WTC11 (cell line): ENCODE measurements at regions not wholly inside any gene's neighbourhood (a gene's known extent, or its start where the extent isn't known, plus 50 kb on each side); places are given as distances from the start of the nearest gene placed in this dataset.

Experiments used
- ATAC-seq: fragments of 200-7000 bp; cut with Tn5 transposase; 2 replicates; pipeline ENCODE4 v1.10.0; 2021; ENCODE audit warnings: mild to moderate bottlenecking, moderate library complexity
- CTCF ChIA-PET: fragments of 300-600 bp; sonication (Branson Sonifier 250); formaldehyde crosslinking; loops from one replicate; lab custom pipeline; 2021; ENCODE audit warnings: antibody characterized with exemption; lab: Charles Lee
- POLR2A ChIA-PET: fragments of 350-600 bp; sonication (Branson Sonifier 250); formaldehyde crosslinking; loops from one replicate; lab custom pipeline; 2021; ENCODE audit warnings: antibody characterized with exemption; lab: Charles Lee
- DNase-seq: peaks from one replicate; pipeline ENCODE4 v3.0.0; 2021; ENCODE audit warnings: low spot score
- H3K27ac Mint-ChIP-seq: 2 replicates; pipeline ENCODE4 v1.8.0; 2021; ENCODE audit warnings: mixed read lengths
- H3K27me3 Mint-ChIP-seq: 2 replicates; pipeline ENCODE4 v1.8.0; 2021; ENCODE audit warnings: low read depth, mild to moderate bottlenecking, moderate library complexity, mixed read lengths
- H3K36me3 Mint-ChIP-seq: 2 replicates; pipeline ENCODE4 v1.8.0; 2021; ENCODE audit warnings: mixed read lengths
- H3K4me1 Mint-ChIP-seq: 2 replicates; pipeline ENCODE4 v1.8.0; 2022; ENCODE audit warnings: mixed read lengths
- H3K4me3 Mint-ChIP-seq: 2 replicates; pipeline ENCODE4 v1.8.0; 2021; ENCODE audit warnings: mild to moderate bottlenecking, moderate library complexity, mixed read lengths
- H3K9me3 Mint-ChIP-seq: 2 replicates; pipeline ENCODE4 v1.8.0; 2021; ENCODE audit warnings: mixed read lengths
- CBFB ChIP-seq: sonication (generic); formaldehyde crosslinking; IDR thresholded peaks from 2 replicates; pipeline ENCODE4 v1.8.1; 2022; ENCODE audit warnings: mild to moderate bottlenecking, low read depth, missing genetic modification reagents
- E2F4 ChIP-seq: sonication (generic); formaldehyde crosslinking; IDR thresholded peaks from 2 replicates; pipeline ENCODE4 v1.8.1; 2022; ENCODE audit warnings: low read depth, mild to moderate bottlenecking, moderate library complexity, missing genetic modification reagents, borderline replicate concordance
- ERG ChIP-seq: fragments of 250-450 bp; sonication (Bioruptor Pico); IDR thresholded peaks from 2 replicates; pipeline ENCODE4 v1.8.0; 2021; ENCODE audit warnings: mild to moderate bottlenecking
- ESRRA ChIP-seq: sonication (generic); formaldehyde crosslinking; IDR thresholded peaks from 2 replicates; pipeline ENCODE4 v1.8.1; 2022; ENCODE audit warnings: mild to moderate bottlenecking, missing genetic modification reagents, borderline replicate concordance
- IRF2 ChIP-seq: sonication (generic); formaldehyde crosslinking; IDR thresholded peaks from 2 replicates; pipeline ENCODE4 v1.8.0; 2022; ENCODE audit warnings: low read depth, missing genetic modification reagents, borderline replicate concordance
- JAZF1 ChIP-seq: fragments of 250-450 bp; sonication (Bioruptor Pico); IDR thresholded peaks from 2 replicates; pipeline ENCODE4 v1.9.0; 2021; ENCODE audit warnings: moderate library complexity, mild to moderate bottlenecking, inconsistent platforms
- MXD4 ChIP-seq: fragments of 250-450 bp; sonication (Bioruptor Pico); IDR thresholded peaks from 2 replicates; pipeline ENCODE4 v1.8.0; 2021; ENCODE audit warnings: mild to moderate bottlenecking, moderate library complexity, borderline replicate concordance
- OVOL2 ChIP-seq: fragments of 250-450 bp; sonication (Bioruptor Pico); IDR thresholded peaks from 2 replicates; pipeline ENCODE4 v1.9.0; 2021; ENCODE audit warnings: mild to moderate bottlenecking, borderline replicate concordance
- PRRX2 ChIP-seq: fragments of 250-450 bp; sonication (Bioruptor Pico); IDR thresholded peaks from 2 replicates; pipeline ENCODE4 v1.8.0; 2021; ENCODE audit warnings: mild to moderate bottlenecking
- RELA ChIP-seq: sonication (generic); formaldehyde crosslinking; IDR thresholded peaks from 2 replicates; pipeline ENCODE4 v1.8.1; 2022; ENCODE audit warnings: missing genetic modification reagents, mild to moderate bottlenecking, borderline replicate concordance
- SMAD3 ChIP-seq: sonication (generic); formaldehyde crosslinking; IDR thresholded peaks from 2 replicates; pipeline ENCODE4 v1.8.0; 2022; ENCODE audit warnings: missing genetic modification reagents, mild to moderate bottlenecking, borderline replicate concordance
- TEAD4 ChIP-seq: sonication (generic); formaldehyde crosslinking; IDR thresholded peaks from 2 replicates; pipeline ENCODE4 v1.8.0; 2022; ENCODE audit warnings: mild to moderate bottlenecking, missing genetic modification reagents
- ZBTB21 ChIP-seq: sonication (generic); formaldehyde crosslinking; IDR thresholded peaks from 2 replicates; pipeline ENCODE4 v1.8.1; 2023; ENCODE audit warnings: mild to moderate bottlenecking, missing genetic modification reagents, borderline replicate concordance
- ZNF232 ChIP-seq: sonication (generic); formaldehyde crosslinking; IDR thresholded peaks from 2 replicates; pipeline ENCODE4 v1.8.0; 2022; ENCODE audit warnings: mild to moderate bottlenecking, missing genetic modification reagents
- ZNF317 ChIP-seq: sonication (generic); formaldehyde crosslinking; IDR thresholded peaks from 2 replicates; pipeline ENCODE4 v1.8.1; 2023; ENCODE audit warnings: low read depth, mild to moderate bottlenecking, moderate library complexity, missing genetic modification reagents, borderline replicate concordance
- ZNF416 ChIP-seq: fragments of 250-450 bp; sonication (Bioruptor Pico); IDR thresholded peaks from 2 replicates; pipeline ENCODE4 v1.9.0; 2021; ENCODE audit warnings: mild to moderate bottlenecking, inconsistent platforms
- TF ChIP-seq, protein P1 (sequence below): sonication (generic); formaldehyde crosslinking; IDR thresholded peaks from 2 replicates; pipeline ENCODE4 v1.8.1; 2023; ENCODE audit warnings: mild to moderate bottlenecking, missing genetic modification reagents, moderate library complexity
- TF ChIP-seq, protein P2 (sequence below): fragments of 250-450 bp; sonication (Bioruptor Pico); IDR thresholded peaks from 2 replicates; pipeline ENCODE4 v1.9.0; 2021; ENCODE audit warnings: moderate library complexity, mild to moderate bottlenecking, inconsistent platforms, borderline replicate concordance
- TF ChIP-seq, protein P3 (sequence below): fragments of 250-450 bp; sonication (Bioruptor Pico); IDR thresholded peaks from 2 replicates; pipeline ENCODE4 v1.9.0; 2021; ENCODE audit warnings: mild to moderate bottlenecking

GRCh38 chr4:81773557-81773956 lies 301.9 kb upstream of the RASGEF1B start:
- Mint-ChIP-seq H3K4me3 (no peak overlapping the region), H3K27ac (no peak overlapping the region), H3K4me1 (peaks cover 5% of the 10 kb centered on the region; the same call in 1 of the 2 replicates), H3K36me3 (no peaks in the 10 kb centered on the region), H3K9me3 (peaks cover 8% of the 10 kb centered on the region), H3K27me3 (no peaks in the 10 kb centered on the region)
- ChIA-PET CTCF (no interaction called here), POLR2A (no interaction called here)
- ATAC-seq (no peak), DNase-seq (no peak)
- TF ChIP-seq ZNF232, result no peak
- TF ChIP-seq, protein P1, sequence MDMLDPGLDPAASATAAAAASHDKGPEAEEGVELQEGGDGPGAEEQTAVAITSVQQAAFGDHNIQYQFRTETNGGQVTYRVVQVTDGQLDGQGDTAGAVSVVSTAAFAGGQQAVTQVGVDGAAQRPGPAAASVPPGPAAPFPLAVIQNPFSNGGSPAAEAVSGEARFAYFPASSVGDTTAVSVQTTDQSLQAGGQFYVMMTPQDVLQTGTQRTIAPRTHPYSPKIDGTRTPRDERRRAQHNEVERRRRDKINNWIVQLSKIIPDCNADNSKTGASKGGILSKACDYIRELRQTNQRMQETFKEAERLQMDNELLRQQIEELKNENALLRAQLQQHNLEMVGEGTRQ, result peak; percentile 50; the same call in 1 of the 2 replicates

DNA sequence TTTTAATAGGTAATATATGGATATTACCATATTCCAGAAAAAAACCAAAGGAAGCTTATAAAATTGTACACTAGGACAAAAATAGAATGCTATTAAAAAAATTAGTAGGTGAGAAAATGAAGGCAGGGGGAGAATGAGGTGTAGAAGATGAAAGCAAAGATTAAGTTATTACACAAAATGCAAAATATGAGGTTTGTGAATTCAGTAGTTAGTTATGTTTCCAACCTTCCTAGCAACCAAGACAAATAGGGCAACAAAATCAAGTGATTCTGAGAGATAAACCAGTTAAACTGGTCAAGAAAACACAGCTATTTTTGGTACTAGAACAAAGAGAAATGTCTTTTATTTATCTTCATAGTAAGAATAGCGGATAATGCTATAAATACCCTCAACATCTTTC lies 300.0 kb upstream of the RASGEF1B start:
- ChIA-PET POLR2A (interaction anchor here (0.6 kb wide), 1 partner anchor 89 kb away, joined by 4 read pairs; no protein-coding TSS in a partner anchor), CTCF (no interaction called here)
- H3K4me1 Mint-ChIP-seq, result peaks cover 5% of the 10 kb centered on the region; the same call in 1 of the 2 replicates
- TF ChIP-seq TEAD4 (CRISPR knock-in tag), result no peak
- TF ChIP-seq E2F4 (CRISPR knock-in tag), result no peak
- TF ChIP-seq JAZF1, result no peak
- no peak for TF ChIP-seq ZNF317
- no peak for TF ChIP-seq MXD4 (CRISPR knock-in tag)
- no peak for TF ChIP-seq ZBTB21 (CRISPR knock-in tag)
- no peak for TF ChIP-seq IRF2 (CRISPR knock-in tag)
- TF ChIP-seq SMAD3 (CRISPR knock-in tag), result no peak
- TF ChIP-seq, protein P2, sequence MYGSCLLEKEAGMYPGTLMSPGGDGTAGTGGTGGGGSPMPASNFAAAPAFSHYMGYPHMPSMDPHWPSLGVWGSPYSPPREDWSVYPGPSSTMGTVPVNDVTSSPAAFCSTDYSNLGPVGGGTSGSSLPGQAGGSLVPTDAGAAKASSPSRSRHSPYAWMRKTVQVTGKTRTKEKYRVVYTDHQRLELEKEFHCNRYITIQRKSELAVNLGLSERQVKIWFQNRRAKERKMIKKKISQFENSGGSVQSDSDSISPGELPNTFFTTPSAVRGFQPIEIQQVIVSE (CRISPR knock-in tag), result no peak
- TF ChIP-seq PRRX2 (CRISPR knock-in tag), result no peak
- TF ChIP-seq ERG (CRISPR knock-in tag), result no peak
- TF ChIP-seq, protein P3, sequence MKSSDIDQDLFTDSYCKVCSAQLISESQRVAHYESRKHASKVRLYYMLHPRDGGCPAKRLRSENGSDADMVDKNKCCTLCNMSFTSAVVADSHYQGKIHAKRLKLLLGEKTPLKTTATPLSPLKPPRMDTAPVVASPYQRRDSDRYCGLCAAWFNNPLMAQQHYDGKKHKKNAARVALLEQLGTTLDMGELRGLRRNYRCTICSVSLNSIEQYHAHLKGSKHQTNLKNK (CRISPR knock-in tag), result no peak
- TF ChIP-seq ESRRA (CRISPR knock-in tag), result no peak
- TF ChIP-seq OVOL2 (CRISPR knock-in tag), result no peak
- no peak for TF ChIP-seq ZNF416 (CRISPR knock-in tag)
- TF ChIP-seq CBFB (CRISPR knock-in tag), result no peak
- H3K27ac Mint-ChIP-seq, result no peak overlapping the region
- H3K9me3 Mint-ChIP-seq, result no peaks in the 10 kb centered on the region
- no peak for DNase-seq
- H3K27me3 Mint-ChIP-seq, result no peaks in the 10 kb centered on the region
- H3K4me3 Mint-ChIP-seq, result no peak overlapping the region
- ATAC-seq, result no peak
- H3K36me3 Mint-ChIP-seq, result no peaks in the 10 kb centered on the region

- H3K36me3 Mint-ChIP-seq, result no peaks in the 10 kb centered on the region
- no peak for TF ChIP-seq RELA
- TF ChIP-seq, protein P2 (CRISPR knock-in tag), result no peak
- TF ChIP-seq, all 79 proteins: peak for 0
- no peak overlapping the region for H3K27ac Mint-ChIP-seq
- H3K4me3 Mint-ChIP-seq, result no peak overlapping the region
- CTCF ChIA-PET, result no interaction called here
- POLR2A ChIA-PET, result no interaction called here
- H3K9me3 Mint-ChIP-seq, result no peaks in the 10 kb centered on the region
- ATAC-seq (no peak), DNase-seq (no peak)
- no peaks in the 10 kb centered on the region for H3K27me3 Mint-ChIP-seq
- H3K4me1 Mint-ChIP-seq, result no peaks in the 10 kb centered on the region
These were observed 297.5 kb upstream of the RASGEF1B start for GRCh38 chr4:81769244-81769643.
